A204.1 (cell line): ENCODE measurements at regions not wholly inside any gene's neighbourhood (a gene's known extent, or its start where the extent isn't known, plus 50 kb on each side); places are given as distances from the start of the nearest gene placed in this dataset.

Experiments used
- FAIRE-seq: peaks from 2 replicates; lab custom pipeline; 2012; peaks lifted over from hg19 to GRCh38; lab: Jason Lieb, UNC

DNA sequence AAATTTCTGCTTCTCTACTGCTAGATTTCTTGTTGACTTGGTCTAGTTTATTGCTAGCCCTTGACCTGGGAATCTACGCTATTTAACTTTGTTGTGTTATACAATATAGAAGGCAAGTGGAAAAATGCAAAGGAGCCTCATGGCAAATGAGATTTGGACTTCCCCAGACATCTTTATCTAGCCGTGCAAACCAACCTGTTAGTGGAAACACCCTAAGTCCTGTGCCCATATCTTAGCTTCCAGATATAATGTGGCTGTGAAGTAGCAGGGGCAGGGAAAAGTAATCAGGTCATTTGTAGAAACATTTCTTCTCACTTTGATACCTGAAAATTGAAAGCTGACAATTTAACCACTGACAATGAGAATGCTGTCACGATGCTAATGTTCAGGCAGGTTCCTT, 90.7 kb upstream of the ATP2B1 start:
- FAIRE-seq: no peak

DNA sequence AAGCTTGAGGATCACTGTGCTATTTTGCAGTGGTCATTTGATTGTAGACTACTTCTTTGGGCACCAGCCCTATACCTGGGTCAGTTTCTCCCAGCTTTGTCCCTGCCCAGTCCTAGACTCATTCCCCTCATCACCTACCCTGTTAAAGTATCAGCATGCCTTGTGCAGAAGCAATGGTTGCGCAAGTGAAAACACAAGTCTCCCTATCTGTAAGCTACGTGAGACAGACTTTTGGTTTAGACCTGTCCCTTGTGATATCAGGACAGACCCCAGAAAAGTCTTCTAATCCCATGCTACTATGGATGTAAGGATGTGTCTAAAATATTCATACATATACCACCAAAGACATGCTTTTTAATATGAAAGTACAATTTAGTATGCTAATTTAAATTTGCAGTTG, 88.8 kb upstream of the ATP2B1 start:
- no peak for FAIRE-seq

DNA sequence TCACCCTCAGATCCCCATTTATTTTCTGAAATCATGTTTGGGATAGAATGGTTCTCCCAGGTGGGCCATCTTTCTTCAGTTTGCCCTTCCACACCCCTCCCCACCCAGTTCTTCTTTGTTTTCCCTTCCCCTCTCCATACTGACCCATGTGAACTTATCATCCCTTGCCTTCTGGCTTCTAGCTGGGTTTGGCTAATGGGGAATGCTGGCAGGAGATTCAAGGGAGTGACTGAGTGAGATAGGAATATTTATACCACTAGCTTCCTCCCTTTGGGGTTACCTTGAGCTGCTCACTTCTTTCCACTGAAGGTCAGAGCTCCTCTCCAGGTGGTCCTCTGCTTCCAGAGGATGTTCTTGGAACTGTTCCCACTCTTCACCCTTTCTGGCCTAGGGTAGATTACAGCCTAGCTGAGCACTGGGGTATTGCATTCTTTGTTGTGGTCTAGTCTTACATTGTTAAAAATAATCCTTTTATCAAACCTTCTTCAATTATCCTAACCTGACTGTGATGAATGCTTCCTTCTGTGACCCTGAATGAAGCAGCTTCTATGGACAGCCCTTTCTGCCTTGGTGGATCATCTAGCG, 88.3 kb upstream of the ATP2B1 start:
- FAIRE-seq: no peak

DNA sequence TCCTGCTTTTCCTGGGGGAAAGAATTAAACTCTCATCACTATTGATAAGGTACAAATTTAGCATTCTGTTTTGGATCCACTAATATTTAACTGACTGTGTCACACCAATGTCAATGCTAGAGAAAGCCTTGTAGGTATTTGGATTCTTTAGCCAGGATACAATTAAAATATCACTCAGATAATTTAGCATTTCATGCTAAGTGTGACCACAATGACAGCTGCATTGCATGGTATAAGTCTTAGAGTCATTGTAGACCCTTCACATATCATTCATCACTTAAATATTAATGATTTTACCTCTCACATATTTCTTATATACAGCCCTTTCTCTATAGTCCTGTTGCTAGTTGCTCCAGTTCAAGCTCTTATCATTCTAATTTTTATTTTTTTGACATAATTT, 85.3 kb upstream of the ATP2B1 start:
- FAIRE-seq: no peak

DNA sequence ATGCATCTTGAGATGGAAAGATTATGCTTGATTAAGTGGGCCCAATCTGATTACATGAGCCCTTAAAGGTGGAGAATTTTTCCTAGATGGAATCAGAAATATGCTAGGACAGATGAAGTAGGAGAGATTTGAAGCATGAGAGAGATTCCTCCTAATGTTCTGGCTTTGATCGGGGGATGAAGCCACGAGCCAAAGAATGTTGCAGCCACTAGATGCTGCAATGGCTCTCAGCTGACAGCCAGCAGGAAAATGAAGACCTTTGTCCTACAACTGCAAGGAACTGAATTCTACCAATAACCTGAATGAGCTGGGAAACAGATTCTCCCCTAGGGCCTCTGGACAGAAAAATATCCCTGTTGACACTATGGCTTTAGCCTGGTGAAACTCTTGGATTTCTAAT, 82.6 kb upstream of the ATP2B1 start:
- no peak for FAIRE-seq

DNA sequence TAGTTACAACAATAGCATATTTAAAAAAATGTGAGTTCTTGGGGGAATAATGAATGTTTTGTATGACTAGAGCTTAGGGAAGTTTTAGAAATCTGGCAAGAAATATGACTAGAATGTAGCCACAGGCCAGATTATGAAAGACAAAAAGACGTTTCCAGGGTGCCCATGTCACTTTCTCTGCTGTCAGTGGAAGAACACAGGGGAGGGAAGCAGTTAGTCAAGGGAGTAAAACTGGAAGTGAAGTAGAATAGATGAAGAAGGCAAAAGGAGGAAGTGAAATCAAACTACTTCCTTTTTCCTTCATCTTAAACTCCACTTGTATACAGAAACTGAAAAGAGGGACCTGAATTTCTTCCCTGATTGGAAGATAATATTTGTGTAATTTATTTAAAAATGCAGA, 81.2 kb upstream of the ATP2B1 start:
- FAIRE-seq: no peak

DNA sequence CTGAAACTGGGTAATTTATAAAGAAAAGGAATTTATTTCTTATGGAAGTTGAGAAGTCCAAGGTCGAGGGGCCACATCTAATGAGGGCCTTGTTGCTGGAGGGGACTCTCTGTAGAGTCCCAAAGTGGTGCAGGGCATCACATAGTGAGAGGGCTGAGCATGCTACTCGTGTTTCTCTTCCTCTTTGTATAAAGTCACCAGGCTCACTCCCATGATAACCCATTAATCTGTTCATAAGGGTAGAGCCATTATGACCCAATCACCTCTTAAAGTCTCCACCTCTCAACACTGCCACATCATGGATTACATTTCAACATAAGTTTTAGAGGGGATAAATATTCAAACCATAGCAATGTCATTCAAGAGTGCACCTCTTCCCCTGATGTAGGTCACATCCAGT, 79.1 kb upstream of the ATP2B1 start:
- FAIRE-seq: no peak

DNA sequence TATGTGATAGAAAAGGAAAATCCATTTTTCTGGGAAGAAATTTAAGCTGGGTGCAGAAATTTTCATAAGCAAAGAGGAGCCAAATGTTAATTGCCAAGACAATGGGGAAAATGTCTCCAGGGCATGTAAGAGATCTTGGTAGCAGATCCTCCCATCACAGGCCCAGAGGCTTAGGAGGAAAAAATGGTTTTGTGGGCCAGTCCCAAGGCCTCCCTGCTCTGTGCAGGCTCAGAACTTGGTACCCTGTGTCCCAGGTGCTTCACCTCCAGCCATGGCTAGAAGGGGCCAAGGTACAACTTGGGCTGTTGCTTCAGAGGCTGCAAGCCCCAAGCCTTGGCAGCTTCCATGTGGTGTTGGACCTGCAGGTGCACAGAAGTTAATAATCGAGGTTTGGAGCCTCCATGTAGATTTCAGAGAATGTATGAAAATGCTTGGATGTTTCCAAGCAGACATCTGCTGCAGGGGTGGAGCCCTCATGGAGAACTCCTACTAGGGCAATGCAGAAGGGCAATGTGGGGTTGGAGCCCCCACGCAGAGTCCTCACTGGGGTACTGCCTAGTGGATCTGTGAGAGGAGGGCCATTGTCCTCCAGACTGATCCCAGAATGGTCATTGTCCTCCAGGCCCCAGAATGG, 77.7 kb upstream of the ATP2B1 start:
- FAIRE-seq: no peak

DNA sequence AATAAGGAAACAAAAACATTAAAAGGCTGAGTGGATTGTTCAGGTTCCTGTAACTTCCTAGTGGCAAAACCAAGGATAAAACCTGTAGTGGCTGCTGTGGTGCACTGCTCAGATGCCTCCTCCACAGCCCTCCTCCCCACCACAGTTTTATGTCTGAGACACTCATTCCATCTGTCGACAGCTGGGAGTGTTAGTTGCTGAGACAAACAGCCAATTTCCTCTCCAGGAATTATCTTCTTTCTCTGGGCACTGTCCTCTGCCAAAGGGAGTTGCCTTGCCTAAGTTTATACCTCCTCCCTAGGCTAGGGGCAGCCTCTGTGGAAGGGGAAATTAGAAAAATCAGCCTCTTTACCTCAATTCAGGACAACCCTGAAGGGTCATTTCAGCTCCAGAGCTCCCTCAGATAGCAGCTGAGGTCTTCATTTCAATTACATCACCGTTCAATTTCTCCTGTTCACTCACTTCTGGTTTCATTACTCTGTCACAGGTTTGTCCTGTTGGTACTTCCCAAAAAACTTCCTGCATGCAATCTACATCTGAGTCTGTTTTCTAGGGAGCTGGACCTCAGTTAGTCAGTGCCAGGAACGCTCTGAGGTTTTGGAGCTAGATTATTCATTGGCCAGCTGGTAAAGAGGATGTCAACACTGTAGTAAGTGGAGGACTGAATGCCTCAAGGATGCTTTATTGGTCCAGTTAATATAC, 74.9 kb upstream of the ATP2B1 start:
- FAIRE-seq: no peak

DNA sequence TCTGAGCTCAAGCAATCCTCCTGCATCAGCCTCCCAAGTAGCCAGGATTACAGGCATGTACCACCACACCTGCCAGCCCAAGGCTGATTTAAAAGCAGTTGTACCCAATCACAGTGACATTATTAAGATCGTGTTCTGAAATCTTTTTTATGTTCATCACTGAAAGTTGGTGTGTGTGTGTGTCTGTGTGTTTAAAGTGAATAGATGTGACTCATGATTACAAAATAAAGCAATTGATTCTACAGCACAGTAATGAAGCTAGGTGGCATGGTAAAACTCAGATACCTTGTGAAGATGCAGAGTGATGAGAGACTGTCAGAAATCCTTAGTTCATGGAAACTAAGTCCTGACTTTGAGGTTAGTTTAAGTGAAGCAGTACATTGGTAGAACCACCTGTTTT, 74.2 kb upstream of the ATP2B1 start:
- no peak for FAIRE-seq

DNA sequence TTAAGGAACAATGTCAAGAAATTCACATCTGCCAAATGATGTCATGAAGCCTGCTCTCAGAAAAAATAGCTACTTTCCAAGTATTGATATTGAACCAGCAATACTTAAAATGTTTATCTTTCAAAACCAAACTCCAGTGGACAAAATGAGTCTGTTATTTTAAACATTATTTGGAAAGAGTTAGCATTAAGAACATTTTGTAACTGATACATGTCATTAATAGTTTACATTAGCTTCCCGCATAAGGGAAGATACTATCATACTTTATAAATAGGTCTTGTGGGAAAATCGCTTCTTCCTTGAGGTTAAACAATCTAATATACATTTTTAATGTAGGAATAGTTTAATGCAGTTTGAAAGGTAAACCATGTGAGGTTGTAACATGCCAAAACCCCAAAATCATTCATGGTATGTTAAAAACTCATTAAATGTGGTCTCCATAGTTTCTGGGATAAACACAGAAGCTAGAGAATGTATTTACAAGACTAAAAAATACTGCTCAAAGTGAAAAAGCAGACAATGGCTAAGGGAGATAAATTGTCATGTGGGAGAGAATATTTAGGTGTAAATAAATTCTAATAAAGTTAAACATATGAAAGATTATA, 73.4 kb upstream of the ATP2B1 start:
- no peak for FAIRE-seq

DNA sequence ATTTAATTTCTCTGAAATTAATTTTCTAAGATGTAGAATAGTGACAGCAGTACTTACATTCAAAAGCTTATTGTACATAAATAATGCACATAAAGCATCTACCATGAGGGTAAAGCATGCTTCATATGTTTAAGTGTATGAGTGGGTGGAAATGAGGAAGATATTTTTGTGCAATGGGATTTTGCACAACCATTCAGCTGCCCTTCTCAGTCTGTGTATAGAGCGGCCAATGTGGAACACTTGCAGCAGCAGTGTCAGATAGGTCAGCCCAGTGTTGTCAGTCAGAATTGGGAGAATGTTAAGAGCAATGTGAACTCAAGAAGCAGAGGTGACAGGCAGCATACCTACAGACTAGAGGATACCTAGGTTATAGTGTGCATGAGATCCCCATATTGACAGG, 72.5 kb upstream of the ATP2B1 start:
- no peak for FAIRE-seq

DNA sequence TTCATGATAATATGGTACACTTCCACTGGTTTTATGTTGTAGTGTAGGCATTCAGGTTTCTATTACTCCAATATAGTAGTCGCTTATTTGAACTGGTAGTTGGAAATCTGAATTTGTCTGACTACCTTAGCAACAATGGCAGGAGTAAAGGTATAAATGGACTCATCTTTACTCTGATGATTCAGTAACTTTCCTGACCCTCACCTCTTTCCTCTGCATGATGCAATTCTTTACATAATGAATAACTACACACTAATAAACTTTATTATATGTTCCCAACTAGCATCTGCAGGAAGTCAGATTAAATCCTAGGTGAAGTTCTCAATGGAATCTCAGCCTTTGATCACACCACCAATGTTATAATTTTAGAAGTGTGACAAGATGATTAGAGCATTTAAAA, 70.5 kb upstream of the ATP2B1 start:
- FAIRE-seq: no peak

DNA sequence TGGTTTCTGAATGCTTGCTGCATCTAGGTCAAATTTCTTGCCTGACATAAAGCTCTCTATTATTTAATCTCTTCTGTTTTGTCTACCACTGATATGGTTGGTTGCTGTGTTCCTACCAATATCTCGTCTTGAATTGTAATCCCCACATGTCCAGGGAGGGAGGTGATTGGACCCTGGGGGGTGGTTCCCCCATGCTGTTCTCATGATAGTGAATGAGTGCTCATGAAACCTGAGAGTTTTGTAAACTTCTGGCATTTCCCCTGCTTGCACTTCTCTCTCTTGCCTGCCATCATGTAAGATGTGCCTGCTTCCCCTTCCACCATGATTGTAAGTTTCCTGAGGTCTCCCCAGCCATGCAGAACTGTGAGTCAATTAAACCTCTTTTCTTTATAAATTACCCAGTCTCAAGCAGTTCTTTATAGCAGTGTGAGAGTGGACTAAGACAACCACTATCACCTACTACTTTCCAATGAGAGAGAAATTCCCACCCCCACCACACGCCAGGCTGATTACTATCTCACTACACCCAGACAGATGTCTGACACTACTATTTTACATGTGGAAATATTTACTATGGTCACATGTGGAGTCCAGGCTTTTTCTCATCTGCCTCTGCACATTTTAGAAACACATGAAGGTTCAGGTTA, 69.2 kb upstream of the ATP2B1 start:
- no peak for FAIRE-seq

DNA sequence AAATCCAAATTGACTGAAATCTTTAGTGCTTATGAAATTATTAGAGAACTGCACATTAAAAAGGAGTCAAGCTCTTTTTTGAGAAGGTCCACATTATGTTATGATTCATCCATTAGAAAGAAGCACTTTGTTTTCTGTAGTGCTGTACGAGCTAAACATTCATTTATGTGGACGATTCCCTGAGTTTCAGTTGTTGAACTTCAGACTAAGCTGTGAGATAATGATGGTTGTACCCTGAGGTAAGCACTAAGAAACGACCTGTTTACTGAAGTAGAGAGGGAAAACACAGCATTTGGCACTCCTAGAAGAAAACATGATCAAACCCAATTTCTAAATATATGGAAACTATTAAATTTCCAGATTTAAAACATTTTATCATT, 67.3 kb upstream of the ATP2B1 start:
- FAIRE-seq: no peak

DNA sequence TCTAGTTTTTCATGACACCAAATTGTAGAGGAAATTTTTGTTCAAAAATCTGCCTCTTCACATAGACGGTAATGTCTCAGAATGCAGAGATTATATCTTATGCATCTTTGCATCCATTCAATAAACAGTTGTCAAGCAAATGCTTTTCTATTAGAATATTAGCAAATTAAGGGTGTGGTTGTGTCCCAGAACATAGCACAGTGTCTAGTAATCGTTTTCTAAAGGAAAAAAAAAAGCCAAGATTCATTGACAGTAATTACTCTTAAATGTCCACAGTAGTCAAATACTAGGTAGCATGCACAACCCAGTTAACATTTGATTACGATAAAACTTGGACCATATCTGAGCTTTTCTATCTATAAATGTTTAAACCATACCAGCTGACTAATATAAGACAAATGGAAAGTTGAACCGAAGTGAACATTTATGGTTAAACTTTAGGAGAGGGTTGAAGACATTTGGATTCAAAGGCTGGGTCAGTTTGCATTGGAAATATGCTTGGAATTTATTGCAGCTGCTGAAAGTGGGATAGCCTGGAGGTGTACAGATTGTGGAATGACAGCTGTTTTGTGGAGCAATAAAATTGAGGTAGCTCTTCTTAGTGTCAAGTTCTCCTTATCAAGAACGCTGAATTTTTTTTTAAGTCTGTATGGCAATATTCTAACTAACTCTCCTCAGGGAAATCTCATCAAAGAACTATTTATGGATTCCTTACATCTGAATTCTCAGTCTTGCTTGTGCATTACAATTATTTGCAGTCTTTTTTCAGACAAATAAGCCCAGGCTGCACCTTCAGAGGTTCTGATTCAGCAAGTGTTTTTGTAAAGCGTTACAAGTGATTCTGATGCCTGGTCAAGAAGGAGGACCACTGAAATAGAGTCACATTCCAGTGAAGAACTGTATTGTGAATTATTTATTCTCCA, 66.7 kb upstream of the ATP2B1 start:
- FAIRE-seq: no peak

DNA sequence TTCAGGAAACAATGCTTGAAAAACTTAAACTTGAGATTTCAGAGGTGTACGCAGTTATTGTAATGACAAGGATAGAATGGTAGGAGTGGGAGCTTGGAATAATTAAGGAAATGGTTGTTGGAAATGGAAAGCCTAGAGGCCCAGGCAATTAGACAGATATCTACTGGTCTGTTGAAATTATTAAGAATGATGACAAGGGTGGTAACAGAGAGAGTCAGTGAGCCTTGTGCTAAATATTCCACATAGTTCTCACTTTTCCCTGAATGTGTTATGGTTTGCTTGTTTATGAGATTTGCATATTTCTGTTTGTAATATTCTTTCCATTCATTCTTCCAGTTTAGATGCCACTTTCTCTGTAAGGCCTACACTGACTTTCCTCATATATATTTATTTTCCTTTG, 66.0 kb upstream of the ATP2B1 start:
- no peak for FAIRE-seq

DNA sequence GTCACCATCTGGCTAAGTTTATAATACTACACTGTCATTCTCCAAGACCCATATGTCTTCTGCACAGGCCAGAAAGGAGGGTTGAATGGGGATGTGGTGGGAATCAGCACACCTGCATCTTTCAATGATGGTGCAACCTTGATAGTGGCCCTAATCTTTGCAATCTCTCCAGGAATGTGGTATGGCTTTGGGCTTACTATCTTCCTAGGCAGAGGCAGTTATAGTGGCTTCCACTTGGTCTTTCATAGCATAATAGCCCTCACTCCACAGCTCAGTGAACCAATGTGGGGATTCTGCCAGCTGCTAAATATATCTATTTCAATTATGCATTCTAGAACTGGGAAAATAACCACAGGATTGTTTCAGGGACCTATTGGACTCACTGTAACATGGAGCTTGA, 61.8 kb upstream of the ATP2B1 start:
- no peak for FAIRE-seq

DNA sequence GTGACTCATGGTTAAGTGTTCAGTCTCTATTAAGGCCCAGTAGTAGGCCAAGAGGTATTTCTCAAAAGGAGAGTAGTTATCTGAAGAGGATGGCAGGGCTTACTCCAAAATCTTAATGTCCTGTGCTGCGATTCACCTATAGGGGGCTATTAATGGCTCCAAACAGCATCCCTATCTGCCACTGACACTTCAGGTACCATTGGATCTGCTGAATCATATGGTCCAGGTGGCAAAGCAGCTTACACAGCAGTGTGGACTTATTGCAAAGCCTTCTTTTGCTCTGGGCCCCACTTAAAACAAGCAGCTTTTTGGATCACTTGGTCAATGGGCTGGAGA, 60.8 kb upstream of the ATP2B1 start:
- no peak for FAIRE-seq

DNA sequence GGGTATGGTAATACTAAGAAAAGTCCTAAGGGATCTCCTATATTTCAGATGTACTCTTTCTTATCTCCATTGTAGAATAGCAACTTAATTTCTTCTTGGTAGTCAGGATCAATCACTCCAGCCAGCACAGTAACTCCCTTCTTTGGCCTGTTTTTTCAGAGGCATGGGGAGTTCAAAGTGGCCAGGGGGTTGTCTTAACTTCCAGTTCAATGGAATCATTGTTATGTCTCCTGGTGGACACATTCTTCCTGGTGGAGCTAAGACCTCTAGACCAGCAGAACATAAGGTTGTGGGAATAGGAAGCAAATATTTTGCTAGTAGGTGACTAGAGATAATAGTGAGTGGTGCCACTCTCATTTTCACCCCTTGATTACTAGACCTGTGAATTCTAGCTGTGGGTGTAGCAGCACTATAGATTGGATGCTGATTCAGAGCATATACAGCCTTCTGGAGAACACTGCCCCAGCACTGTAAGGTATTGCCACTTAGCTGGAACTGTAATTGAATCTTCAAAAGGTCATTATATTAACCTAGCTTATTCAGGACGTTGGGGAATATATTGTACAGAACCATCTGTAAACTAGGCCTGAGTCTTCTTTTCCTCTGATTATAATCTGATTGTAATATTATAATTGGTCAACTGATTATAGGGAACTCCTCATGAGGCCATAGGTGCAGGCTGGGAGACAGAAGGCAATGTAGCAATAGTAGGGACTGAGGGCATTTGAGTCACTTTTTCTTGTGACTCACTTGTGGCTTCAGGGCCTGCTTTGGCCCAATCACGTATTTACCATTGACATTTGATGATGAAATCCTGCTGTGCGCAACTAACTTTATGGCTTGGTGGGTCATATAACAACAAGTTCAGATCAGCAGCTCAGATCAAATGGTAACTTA, 60.2 kb upstream of the ATP2B1 start:
- no peak for FAIRE-seq
